ENCODE measurements at regions not wholly inside any gene's neighbourhood (a gene's known extent, or its start where the extent isn't known, plus 50 kb on each side); places are given as distances from the start of the nearest gene placed in this dataset.

- Histone ChIP-seq H3K4me3 (replicated peaks; ENCODE audit: low read depth, low read length) (no peak overlapping the region), H3K27me3 (replicated peaks; ENCODE audit: control insufficient read depth, insufficient read depth, low read length) (no peaks in the 10 kb centered on the region; the same call in 1 of the 2 replicates), H3K36me3 (ENCODE audit: control insufficient read depth, insufficient read depth, low read length) (no peaks in the 10 kb centered on the region)
- DNase-seq (ENCODE audit: extremely low read depth, insufficient read length) = no peak
- TF ChIP-seq CTCF (IDR thresholded peaks at IDR 0.05; ENCODE audit: insufficient read depth, low read length, poor library complexity, severe bottlenecking) = no peak
Measured at GRCh38 chr2:154620471-154620870, 78.0 kb upstream of the KCNJ3 start.

GRCh38 chr2:154623819-154624218 lies 74.7 kb upstream of the KCNJ3 start:
- no peaks in the 10 kb centered on the region for H3K27me3 ChIP-seq (replicated peaks; ENCODE audit: control insufficient read depth, insufficient read depth, low read length)
- no peak overlapping the region for H3K4me3 ChIP-seq (replicated peaks; ENCODE audit: low read depth, low read length)
- H3K36me3 ChIP-seq (ENCODE audit: control insufficient read depth, insufficient read depth, low read length) = no peaks in the 10 kb centered on the region
- no peak for DNase-seq (ENCODE audit: extremely low read depth, insufficient read length)
- peak; percentile 75 for TF ChIP-seq CTCF (IDR thresholded peaks at IDR 0.05; ENCODE audit: insufficient read depth, low read length, poor library complexity, severe bottlenecking)

GRCh38 chr2:154637456-154637855 lies 61.0 kb upstream of the KCNJ3 start:
- H3K36me3 ChIP-seq (ENCODE audit: control insufficient read depth, insufficient read depth, low read length) = no peaks in the 10 kb centered on the region
- no peak for TF ChIP-seq CTCF (IDR thresholded peaks at IDR 0.05; ENCODE audit: insufficient read depth, low read length, poor library complexity, severe bottlenecking)
- H3K27me3 ChIP-seq (replicated peaks; ENCODE audit: control insufficient read depth, insufficient read depth, low read length) = no peaks in the 10 kb centered on the region
- no peak for DNase-seq (ENCODE audit: extremely low read depth, insufficient read length)
- H3K4me3 ChIP-seq (replicated peaks; ENCODE audit: low read depth, low read length) = no peak overlapping the region

GRCh38 chr2:154638783-154639182 lies 59.7 kb upstream of the KCNJ3 start:
- no peak for TF ChIP-seq CTCF (IDR thresholded peaks at IDR 0.05; ENCODE audit: insufficient read depth, low read length, poor library complexity, severe bottlenecking)
- no peaks in the 10 kb centered on the region for H3K27me3 ChIP-seq (replicated peaks; ENCODE audit: control insufficient read depth, insufficient read depth, low read length)
- no peaks in the 10 kb centered on the region for H3K36me3 ChIP-seq (ENCODE audit: control insufficient read depth, insufficient read depth, low read length)
- DNase-seq (ENCODE audit: extremely low read depth, insufficient read length) = no peak
- H3K4me3 ChIP-seq (replicated peaks; ENCODE audit: low read depth, low read length) = no peak overlapping the region

GRCh38 chr2:154640000-154640399 lies 58.5 kb upstream of the KCNJ3 start:
- no peak for TF ChIP-seq CTCF (IDR thresholded peaks at IDR 0.05; ENCODE audit: insufficient read depth, low read length, poor library complexity, severe bottlenecking)
- no peak for DNase-seq (ENCODE audit: extremely low read depth, insufficient read length)

More at GRCh38 chr2:154640000-154640399, 58.5 kb upstream of the KCNJ3 start:
- H3K27me3 ChIP-seq (replicated peaks; ENCODE audit: control insufficient read depth, insufficient read depth, low read length) = no peaks in the 10 kb centered on the region
- no peaks in the 10 kb centered on the region for H3K36me3 ChIP-seq (ENCODE audit: control insufficient read depth, insufficient read depth, low read length)
- H3K4me3 ChIP-seq (replicated peaks; ENCODE audit: low read depth, low read length) = no peak overlapping the region
